Cardiac muscle cell (in vitro differentiated cells and primary cell): ENCODE measurements at regions not wholly inside any gene's neighbourhood (a gene's known extent, or its start where the extent isn't known, plus 50 kb on each side); places are given as distances from the start of the nearest gene placed in this dataset.
"Not testable (repeated sequence)": the region's sequence is repeated elsewhere in the genome, so short reads cannot be mapped to it uniquely, and the experiment has no call there.

ENCODE experiments used
- DNase-seq, 2 donors: peaks; one replicate each; pipeline versions ENCODE4 v3.0.0 to v3.0.0-alpha.2; 2010 to 2017; ENCODE audit warnings: low read depth in 1 of 2, low spot score in 1 of 2
- H3K27ac ChIP-seq: fragments of 200-600 bp; sonication (generic); 2 replicates; pipeline ENCODE4 v1.5.1; 2016
- H3K27me3 ChIP-seq: fragments of 200-600 bp; sonication (generic); 2 replicates; pipeline ENCODE4 v1.6.0; 2016; ENCODE audit warnings: control low read depth
- H3K36me3 ChIP-seq: fragments of 200-600 bp; sonication (generic); 2 replicates; pipeline ENCODE4 v1.5.1; 2016; ENCODE audit warnings: control low read depth
- H3K4me1 ChIP-seq: fragments of 200-600 bp; sonication (generic); 2 replicates; pipeline ENCODE4 v1.8.1; 2017; ENCODE audit warnings: low read depth, mild to moderate bottlenecking, mixed run types
- H3K4me3 ChIP-seq: fragments of 200-600 bp; sonication (generic); 2 replicates; pipeline ENCODE4 v1.5.1; 2016; ENCODE audit warnings: mild to moderate bottlenecking
- H3K9me3 ChIP-seq: fragments of 200-600 bp; sonication (generic); 2 replicates; pipeline ENCODE4 v1.5.1; 2017; ENCODE audit warnings: low read depth, mild to moderate bottlenecking, control low read depth
- TF ChIP-seq, protein P1 (sequence below): IDR thresholded peaks from 2 replicates; pipeline ENCODE4 v1.5.1; 2012; ENCODE audit warnings: low read depth, mild to moderate bottlenecking, low read length

DNA sequence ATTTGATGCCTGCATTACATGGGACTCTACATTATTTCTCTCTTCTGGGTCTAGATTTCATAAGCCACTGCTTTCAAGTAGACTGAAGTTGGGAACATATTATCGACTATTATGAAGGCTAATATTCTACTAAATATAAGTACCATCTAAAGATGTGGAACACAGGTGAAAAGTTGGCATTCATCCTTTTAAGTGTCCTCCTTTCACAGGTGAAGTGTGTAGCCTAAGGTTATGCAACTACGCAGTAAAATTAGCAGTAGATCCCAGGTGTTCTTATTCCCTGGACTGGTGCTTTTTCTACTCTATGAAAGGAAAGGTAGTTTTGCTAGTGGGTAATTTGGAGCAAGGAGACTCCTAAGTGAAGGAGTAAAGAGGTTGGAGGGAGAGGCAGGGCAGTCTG lies 88.2 kb upstream of the DPP10 start:
- TF ChIP-seq, protein P1, sequence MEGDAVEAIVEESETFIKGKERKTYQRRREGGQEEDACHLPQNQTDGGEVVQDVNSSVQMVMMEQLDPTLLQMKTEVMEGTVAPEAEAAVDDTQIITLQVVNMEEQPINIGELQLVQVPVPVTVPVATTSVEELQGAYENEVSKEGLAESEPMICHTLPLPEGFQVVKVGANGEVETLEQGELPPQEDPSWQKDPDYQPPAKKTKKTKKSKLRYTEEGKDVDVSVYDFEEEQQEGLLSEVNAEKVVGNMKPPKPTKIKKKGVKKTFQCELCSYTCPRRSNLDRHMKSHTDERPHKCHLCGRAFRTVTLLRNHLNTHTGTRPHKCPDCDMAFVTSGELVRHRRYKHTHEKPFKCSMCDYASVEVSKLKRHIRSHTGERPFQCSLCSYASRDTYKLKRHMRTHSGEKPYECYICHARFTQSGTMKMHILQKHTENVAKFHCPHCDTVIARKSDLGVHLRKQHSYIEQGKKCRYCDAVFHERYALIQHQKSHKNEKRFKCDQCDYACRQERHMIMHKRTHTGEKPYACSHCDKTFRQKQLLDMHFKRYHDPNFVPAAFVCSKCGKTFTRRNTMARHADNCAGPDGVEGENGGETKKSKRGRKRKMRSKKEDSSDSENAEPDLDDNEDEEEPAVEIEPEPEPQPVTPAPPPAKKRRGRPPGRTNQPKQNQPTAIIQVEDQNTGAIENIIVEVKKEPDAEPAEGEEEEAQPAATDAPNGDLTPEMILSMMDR = no peak
- no peaks in the 10 kb centered on the region for H3K9me3 ChIP-seq
- no peak for DNase-seq
- no peaks in the 10 kb centered on the region for H3K27me3 ChIP-seq
- H3K27ac ChIP-seq = no peak overlapping the region
- H3K4me3 ChIP-seq = no peak overlapping the region
- no peaks in the 10 kb centered on the region for H3K36me3 ChIP-seq
- H3K4me1 ChIP-seq = no peaks in the 10 kb centered on the region

GRCh38 chr2:114368705-114369104 lies 73.7 kb upstream of the DPP10 start:
- Histone ChIP-seq H3K27me3 (no peaks in the 10 kb centered on the region), H3K4me3 (no peak overlapping the region), H3K36me3 (no peaks in the 10 kb centered on the region), H3K27ac (no peak overlapping the region), H3K9me3 (no peaks in the 10 kb centered on the region), H3K4me1 (no peaks in the 10 kb centered on the region)
- TF ChIP-seq, protein P1 = no peak
- no peak for DNase-seq

DNA sequence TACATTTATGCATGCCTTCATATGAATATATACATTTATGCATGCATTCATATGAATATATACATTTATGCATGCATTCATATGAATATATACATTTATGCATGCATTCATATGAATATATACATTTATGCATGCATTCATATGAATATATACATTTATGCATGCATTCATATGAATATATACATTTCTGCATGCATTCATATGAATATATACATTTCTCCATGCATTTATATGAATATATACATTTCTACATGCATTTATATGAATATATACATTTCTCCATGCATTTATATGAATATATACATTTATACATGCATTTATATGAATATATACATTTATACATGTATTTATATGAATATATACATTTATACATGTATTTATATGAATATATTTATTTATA lies 70.7 kb upstream of the DPP10 start:
- not testable (repeated sequence) for H3K4me1 ChIP-seq, DNase-seq, H3K4me3 ChIP-seq

GRCh38 chr2:114373591-114373990 lies 68.8 kb upstream of the DPP10 start:
- no peaks in the 10 kb centered on the region for H3K4me1 ChIP-seq
- H3K27me3 ChIP-seq = no peaks in the 10 kb centered on the region
- H3K4me3 ChIP-seq = no peak overlapping the region
- DNase-seq = no peak
- no peaks in the 10 kb centered on the region for H3K36me3 ChIP-seq
- no peak overlapping the region for H3K27ac ChIP-seq
- TF ChIP-seq, protein P1 = no peak
- no peaks in the 10 kb centered on the region for H3K9me3 ChIP-seq

More for the DNA sequence above, 70.7 kb upstream of the DPP10 start:
- H3K27ac ChIP-seq, H3K27me3 ChIP-seq, H3K9me3 ChIP-seq, H3K36me3 ChIP-seq: not testable (repeated sequence)

- Histone ChIP-seq H3K9me3 (no peaks in the 10 kb centered on the region), H3K4me1 (no peaks in the 10 kb centered on the region), H3K4me3 (no peak overlapping the region), H3K27ac (no peak overlapping the region), H3K27me3 (no peaks in the 10 kb centered on the region), H3K36me3 (no peaks in the 10 kb centered on the region)
- no peak for DNase-seq
- TF ChIP-seq, protein P1 = no peak
These were observed 58.0 kb upstream of the DPP10 start for GRCh38 chr2:114384441-114384840.

DNA sequence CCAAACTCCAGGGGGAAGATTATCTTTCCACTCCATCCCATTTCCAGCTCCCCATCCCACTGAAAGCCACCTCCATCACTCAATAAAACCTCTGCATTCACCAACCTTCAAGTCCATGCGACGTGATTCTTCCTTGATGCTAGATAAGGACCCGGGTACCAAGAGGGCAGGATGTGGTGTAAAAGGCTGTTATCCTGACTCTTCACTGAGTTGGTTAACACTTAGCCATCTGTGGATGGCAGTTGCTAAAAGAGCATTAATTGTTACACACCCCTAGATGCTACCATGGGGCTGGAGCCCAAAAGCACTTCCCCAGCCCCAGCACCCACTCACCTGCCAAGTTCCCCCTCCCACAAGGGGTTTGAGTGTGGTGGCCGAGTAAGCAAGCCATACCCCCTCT lies 53.4 kb upstream of the DPP10 start:
- Histone ChIP-seq H3K27ac (no peak overlapping the region), H3K36me3 (no peaks in the 10 kb centered on the region), H3K27me3 (no peaks in the 10 kb centered on the region), H3K4me3 (no peak overlapping the region), H3K9me3 (no peaks in the 10 kb centered on the region), H3K4me1 (no peaks in the 10 kb centered on the region)
- TF ChIP-seq, protein P1 = no peak
- DNase-seq = no peak
